ENCODE measurements at regions not wholly inside any gene's neighbourhood (a gene's known extent, or its start where the extent isn't known, plus 50 kb on each side); places are given as distances from the start of the nearest gene placed in this dataset.

- Histone ChIP-seq H3K27ac (no peak overlapping the region), H3K4me3 (no peak overlapping the region), H3K4me1 (no peaks in the 10 kb centered on the region), H3K36me3 (no peaks in the 10 kb centered on the region), H3K27me3 (no peaks in the 10 kb centered on the region), H3K9me3 (peaks cover 0 to 8% (median 0%) of the 10 kb centered on the region in 3 donors)
- TF ChIP-seq EP300 (IDR thresholded peaks at IDR 0.05), result no peak
- TF ChIP-seq POLR2A (IDR thresholded peaks at IDR 0.05), result no peak
- no peak for ATAC-seq
- WGBS, 2 donors (ENCODE audit: low coverage in 1 of 2), result 83 to 100% methylated on average over 1 of the region's 1 CpG
Observed at GRCh38 chr2:224194161-224194560, 155.1 kb upstream of the SERPINE2 start.

- no peaks in the 10 kb centered on the region for H3K36me3 ChIP-seq
- no peaks in the 10 kb centered on the region for H3K27me3 ChIP-seq
- no peak for ATAC-seq
- TF ChIP-seq CTCF (IDR thresholded peaks at IDR 0.05) (no peak), POLR2A (IDR thresholded peaks at IDR 0.05) (no peak), EP300 (IDR thresholded peaks at IDR 0.05) (no peak), POLR2AphosphoS5 (IDR thresholded peaks at IDR 0.05) (no peak)
- H3K4me3 ChIP-seq, result no peak overlapping the region
- WGBS, 2 donors (ENCODE audit: low coverage in 1 of 2), result 89 to 93% methylated on average over 1 to 3 of the region's 3 CpGs
- no peak overlapping the region for H3K27ac ChIP-seq
- H3K4me1 ChIP-seq, result no peaks in the 10 kb centered on the region
- peaks cover 0 to 8% (median 0%) of the 10 kb centered on the region in 3 donors for H3K9me3 ChIP-seq
Observed at GRCh38 chr2:224191465-224191864, 152.4 kb upstream of the SERPINE2 start.

- no peak overlapping the region for H3K27ac ChIP-seq
- no peaks in the 10 kb centered on the region for H3K4me1 ChIP-seq
- no peak for ATAC-seq
- H3K9me3 ChIP-seq, result peaks cover 0 to 8% (median 0%) of the 10 kb centered on the region in 3 donors
- H3K36me3 ChIP-seq, result no peaks in the 10 kb centered on the region
- 23 to 79% methylated on average over 2 of the region's 2 CpGs for WGBS, 2 donors (ENCODE audit: low coverage in 1 of 2)
- no peak for TF ChIP-seq POLR2AphosphoS5 (IDR thresholded peaks at IDR 0.05)
- TF ChIP-seq POLR2A (IDR thresholded peaks at IDR 0.05), result no peak
- no peak for TF ChIP-seq EP300 (IDR thresholded peaks at IDR 0.05)
- TF ChIP-seq CTCF (IDR thresholded peaks at IDR 0.05), result no peak
- H3K27me3 ChIP-seq, result no peaks in the 10 kb centered on the region
- H3K4me3 ChIP-seq, result no peak overlapping the region
Observed at GRCh38 chr2:224190936-224191270, 151.8 kb upstream of the SERPINE2 start.

DNA sequence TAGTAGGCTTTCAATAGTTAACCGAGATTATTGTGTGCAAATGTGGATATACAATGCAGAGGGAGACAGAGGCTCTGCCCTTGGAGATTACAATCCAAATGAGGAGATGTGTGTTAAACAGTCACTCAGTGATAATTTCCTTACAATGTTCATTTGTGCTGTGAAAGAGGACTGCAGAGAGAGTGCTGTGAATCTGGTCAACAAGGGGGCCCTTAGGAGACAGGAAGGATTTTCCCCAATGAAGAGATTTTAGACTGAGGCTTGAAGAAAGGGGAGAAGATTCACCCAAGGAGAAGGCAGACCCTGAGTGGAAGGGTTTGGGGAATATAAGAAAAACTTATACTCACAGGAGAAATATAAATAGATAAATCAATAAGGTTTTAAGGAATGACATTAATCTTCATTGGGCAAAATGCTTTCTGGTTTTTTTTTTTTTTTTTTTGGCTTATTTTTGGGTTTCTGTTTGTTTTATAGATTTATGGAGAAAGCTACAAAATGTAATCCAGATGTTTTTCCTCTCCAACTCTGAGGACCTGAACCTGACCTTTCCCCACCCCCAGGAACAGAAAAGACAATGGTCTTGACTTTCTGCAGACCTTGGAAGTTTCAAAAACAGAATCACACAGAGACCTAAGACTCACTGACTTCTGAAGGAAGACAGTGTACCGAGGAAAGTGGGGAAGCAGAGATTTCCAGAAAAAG, 151.3 kb upstream of the SERPINE2 start:
- no peak for ATAC-seq
- no peak overlapping the region for H3K27ac ChIP-seq

DNA sequence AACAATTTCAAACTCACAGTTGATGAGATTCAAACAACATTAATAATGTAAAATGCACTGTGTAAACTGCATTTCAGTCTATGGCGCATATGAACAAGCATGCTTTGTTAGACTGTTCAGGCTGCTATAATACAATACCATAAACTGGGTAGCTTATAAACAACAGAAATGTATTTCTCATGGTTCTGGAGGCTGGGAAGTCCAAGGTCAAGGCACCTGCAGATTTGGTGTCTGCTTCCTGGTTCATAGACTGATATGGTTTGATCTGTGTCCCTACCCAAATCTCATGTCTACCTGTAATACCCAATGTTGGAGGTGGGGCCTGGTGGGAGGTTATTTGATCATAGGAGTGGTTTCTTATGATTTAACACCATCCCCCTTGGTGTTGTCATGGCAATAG, 148.1 kb upstream of the SERPINE2 start:
- 71 to 94% methylated on average over 1 of the region's 1 CpG for WGBS, 2 donors (ENCODE audit: low coverage in 1 of 2)
- Histone ChIP-seq H3K9me3 (no peaks in the 10 kb centered on the region), H3K4me1 (no peaks in the 10 kb centered on the region), H3K36me3 (no peaks in the 10 kb centered on the region), H3K27me3 (no peaks in the 10 kb centered on the region), H3K27ac (no peak overlapping the region), H3K4me3 (no peak overlapping the region)
- ATAC-seq, result no peak
- no peak for TF ChIP-seq CTCF (IDR thresholded peaks at IDR 0.05)
- TF ChIP-seq EP300 (IDR thresholded peaks at IDR 0.05), result no peak
- no peak for TF ChIP-seq POLR2A (IDR thresholded peaks at IDR 0.05)
- TF ChIP-seq POLR2AphosphoS5 (IDR thresholded peaks at IDR 0.05), result no peak

More for the DNA sequence above, 151.3 kb upstream of the SERPINE2 start:
- peaks cover 0 to 8% (median 0%) of the 10 kb centered on the region in 3 donors for H3K9me3 ChIP-seq
- 34% methylated on average over 2 of the region's 2 CpGs; no CpG with 5 or more reads in 1 of the 2 donors for WGBS, 2 donors (ENCODE audit: low coverage in 1 of 2)
- no peak for TF ChIP-seq POLR2A (IDR thresholded peaks at IDR 0.05)
- no peaks in the 10 kb centered on the region for H3K27me3 ChIP-seq
- H3K36me3 ChIP-seq, result no peaks in the 10 kb centered on the region
- no peak overlapping the region for H3K4me3 ChIP-seq
- no peaks in the 10 kb centered on the region for H3K4me1 ChIP-seq

GRCh38 chr2:224185023-224185601, 146.0 kb upstream of the SERPINE2 start:
- WGBS, 2 donors (ENCODE audit: low coverage in 1 of 2), result 54 to 89% methylated on average over 3 of the region's 4 CpGs
- ATAC-seq, result no peak
- no peak for TF ChIP-seq EP300 (IDR thresholded peaks at IDR 0.05)
- TF ChIP-seq CTCF (IDR thresholded peaks at IDR 0.05), result no peak
- no peak for TF ChIP-seq POLR2A (IDR thresholded peaks at IDR 0.05)
- no peak for TF ChIP-seq POLR2AphosphoS5 (IDR thresholded peaks at IDR 0.05)

More at GRCh38 chr2:224185023-224185601, 146.0 kb upstream of the SERPINE2 start:
- no peaks in the 10 kb centered on the region for H3K9me3 ChIP-seq
- H3K4me3 ChIP-seq, result no peak overlapping the region
- H3K36me3 ChIP-seq, result no peaks in the 10 kb centered on the region
- H3K27me3 ChIP-seq, result no peaks in the 10 kb centered on the region
- no peaks in the 10 kb centered on the region for H3K4me1 ChIP-seq
- no peak overlapping the region for H3K27ac ChIP-seq

All from gastroesophageal sphincter (tissue), 4 donors.